NK-92 treated with Interleukin-12 subunit alpha and Interleukin-12 subunit beta, amount 100 ng/mL, for 24 hours (cell line): ENCODE measurements at regions not wholly inside any gene's neighbourhood (a gene's known extent, or its start where the extent isn't known, plus 50 kb on each side); places are given as distances from the start of the nearest gene placed in this dataset.

Source experiments
- DNase-seq: peaks from one replicate; lab custom pipeline; 2025; lab: John Stamatoyannopoulos, UW

DNA sequence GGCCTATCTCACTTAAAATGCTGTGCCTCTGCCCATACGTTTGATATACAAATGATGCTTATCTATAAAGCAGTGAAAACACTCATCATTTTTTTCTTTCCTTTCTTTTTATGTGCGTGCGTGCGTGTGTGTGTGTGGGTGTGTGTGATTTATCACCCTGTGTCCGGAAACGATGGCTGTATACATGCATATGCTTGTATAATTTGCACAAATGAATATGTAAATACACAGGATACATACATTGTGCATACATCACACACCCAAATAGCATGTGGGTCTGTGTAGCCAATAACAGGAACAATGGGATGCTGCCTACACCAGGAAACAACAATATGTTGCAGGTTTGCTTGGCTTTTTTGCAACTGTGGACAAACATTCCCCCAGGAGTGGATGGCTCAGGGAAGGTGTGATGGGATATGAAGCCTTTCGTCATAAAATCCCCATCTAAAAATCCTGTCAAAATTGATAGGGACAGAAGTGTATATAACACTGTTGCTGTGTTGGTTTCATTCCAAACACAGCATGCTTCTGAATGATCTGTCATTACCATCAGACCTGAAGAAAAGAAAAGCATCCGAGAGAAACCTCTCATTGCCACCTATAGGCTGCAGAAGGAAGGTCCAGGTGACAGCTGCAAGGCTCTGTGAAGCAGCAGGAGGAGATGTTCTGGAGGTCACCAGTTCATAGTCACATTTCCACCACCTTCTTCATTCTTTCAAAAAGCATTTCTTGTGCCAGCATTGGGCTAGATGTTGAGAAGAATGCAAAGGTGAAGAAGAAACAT is 503.9 kb upstream of the NR2F2 start:
- no peak for DNase-seq

DNA sequence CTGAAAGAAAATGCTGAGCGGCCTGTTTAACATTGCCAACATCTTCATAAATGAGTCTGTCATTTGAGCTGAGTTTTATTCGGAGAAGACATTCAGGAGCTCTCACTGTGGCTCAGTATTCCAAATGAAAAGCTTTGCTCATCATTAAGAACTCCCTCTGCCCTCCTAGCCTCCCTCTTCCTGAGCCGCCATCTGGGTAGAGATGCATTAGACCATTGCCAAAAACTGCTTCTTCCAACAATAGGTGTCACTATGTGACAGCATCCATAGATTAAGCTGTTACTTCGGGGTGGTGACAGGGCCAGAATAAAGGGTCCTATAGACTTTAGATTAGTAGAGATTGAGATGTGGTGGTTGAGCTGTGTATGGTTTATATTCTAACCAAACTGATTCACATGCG is 501.4 kb upstream of the NR2F2 start:
- DNase-seq, result no peak

GRCh38 chr15:95830281-95830680 is 500.2 kb upstream of the NR2F2 start:
- no peak for DNase-seq

- DNase-seq, result no peak
Observed at GRCh38 chr15:95832668-95833067, 497.8 kb upstream of the NR2F2 start.

DNA sequence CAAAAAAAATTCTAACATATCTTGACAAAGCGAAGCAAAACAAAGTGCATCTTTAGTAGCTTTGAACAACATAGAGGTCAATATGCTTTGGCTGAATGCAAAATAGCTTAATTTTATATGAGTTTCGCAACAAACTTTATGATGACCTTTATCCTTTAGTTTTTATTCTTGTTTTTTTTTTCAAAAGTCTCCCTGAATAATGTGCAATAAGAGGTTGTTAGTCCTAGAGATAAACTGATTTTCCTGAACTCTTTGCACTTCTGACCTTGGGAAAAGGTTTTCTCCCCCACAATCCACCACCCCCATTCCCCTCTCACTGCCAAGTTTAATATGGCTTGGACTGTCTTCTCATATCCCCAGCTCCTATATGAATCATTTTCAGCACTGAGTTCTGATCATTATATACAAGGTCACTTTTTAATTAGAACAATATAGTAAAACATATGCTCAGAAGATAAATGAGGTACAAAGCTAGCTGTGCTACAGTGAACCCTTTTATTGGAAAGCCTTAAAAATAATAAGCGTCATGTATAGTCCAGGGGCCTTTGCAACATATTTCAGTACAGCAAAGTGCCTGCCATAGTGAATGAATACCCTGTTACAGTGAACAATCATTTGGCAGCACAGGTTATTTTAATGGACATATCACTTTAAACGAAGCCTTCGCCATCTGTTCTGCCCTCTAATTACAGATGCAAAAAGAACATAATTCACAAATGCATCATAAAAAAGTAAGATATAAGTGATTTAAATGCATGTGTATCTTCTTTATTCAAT is 496.3 kb upstream of the NR2F2 start:
- no peak for DNase-seq

- DNase-seq, result no peak
Observed at GRCh38 chr15:95836536-95836935, 494.0 kb upstream of the NR2F2 start.

DNA sequence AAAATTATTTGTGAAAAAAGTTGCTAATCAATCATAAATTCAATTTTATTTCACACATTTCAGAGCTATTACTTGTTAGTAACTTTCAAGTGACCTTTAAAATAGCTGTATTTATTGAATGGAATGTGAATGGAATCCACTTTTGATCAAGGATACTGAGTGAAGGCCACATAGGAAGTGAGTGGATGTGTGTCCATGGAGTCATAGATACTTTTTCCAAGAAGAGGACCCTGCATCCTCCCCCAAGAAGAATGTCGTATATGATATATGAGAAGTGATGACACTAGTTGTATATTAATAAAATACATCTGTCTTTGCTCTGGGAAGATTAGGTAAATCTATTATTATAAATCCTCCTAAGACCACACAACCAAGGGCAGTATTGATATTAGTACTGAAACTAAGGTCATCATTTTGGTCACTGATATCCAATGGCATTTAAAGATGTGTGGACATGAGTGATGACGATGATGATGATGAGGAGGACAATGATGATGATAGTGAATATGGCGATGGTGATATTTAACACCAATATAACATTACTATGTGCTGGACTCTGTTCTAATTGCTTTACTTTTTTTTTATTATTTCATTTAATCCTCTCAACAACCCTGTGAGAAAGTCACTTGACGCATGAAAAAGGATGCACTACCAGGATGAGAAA is 493.0 kb upstream of the NR2F2 start:
- no peak for DNase-seq

- no peak for DNase-seq
Observed at GRCh38 chr15:95839367-95839782, 491.1 kb upstream of the NR2F2 start.

DNA sequence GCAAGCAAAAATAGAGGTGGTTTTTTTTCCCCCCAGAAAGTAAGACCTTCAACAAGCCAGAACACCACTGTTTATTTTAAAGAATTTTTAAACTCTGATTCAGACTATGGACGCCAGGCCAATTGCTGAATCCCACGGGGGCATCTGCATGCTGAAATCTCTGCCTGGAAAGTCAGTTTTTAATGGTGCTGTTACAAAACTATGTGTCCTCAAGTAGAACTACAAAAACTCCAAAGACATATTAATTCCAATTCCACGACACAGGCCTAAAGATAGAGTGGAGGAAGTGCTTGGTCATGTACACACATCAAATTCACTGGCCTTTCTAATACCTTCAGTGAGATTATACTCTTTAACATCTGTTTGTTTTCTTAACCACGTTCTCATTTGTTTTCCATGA is 490.5 kb upstream of the NR2F2 start:
- DNase-seq, result no peak

DNA sequence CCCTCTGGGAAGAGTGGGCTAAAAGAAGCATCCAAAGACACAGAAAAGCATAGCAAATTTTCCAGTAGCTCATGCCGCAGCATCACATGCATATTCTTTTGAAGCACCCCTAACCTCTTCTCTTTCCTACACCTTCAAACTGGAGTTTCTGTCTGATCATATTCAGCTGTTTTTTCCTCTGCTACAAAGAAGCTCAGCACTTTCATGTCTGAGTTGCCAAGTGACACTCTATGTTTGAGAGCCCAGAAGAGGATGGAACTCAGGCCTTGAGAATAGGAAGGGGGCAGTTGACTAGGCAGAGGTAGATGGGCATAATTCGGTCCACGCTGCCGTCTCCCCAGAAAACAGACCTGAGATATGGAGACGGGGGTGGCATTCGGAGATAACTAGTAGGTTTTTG is 489.6 kb upstream of the NR2F2 start:
- no peak for DNase-seq

- DNase-seq, result no peak
Observed at GRCh38 chr15:95842576-95842975, 487.9 kb upstream of the NR2F2 start.

GRCh38 chr15:95843241-95843910 is 487.1 kb upstream of the NR2F2 start:
- no peak for DNase-seq

DNA sequence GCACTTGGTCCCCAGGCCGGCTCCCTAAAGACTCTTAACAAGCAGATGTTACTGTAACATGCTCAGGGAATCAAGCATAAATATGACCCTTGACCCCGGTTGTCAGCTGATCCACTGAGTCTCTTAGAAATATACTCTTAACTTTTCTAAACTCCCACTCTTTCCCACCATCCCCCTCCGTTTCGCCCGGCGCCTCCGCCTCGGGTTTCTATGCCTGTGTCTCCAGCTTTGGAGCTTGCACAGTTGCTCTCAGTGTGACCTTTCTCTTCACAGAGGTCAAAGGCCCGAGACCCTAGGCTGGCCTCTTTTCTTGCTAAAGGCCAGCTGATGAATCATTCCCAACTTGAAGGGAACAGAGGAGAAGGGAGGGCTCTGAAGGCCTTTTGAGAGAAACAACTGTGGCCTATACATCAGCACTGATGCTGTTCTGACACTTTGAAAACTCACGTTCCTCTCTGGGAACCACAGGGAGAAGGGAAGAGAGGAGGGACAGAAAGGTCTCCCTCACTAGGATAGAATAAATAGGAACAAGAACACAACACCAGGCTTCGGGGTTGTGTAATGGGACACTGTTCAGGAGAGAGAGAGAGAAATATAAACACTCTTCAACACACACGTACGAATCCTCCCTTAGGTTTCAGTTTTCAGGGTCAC is 484.5 kb upstream of the NR2F2 start:
- DNase-seq, result no peak

DNA sequence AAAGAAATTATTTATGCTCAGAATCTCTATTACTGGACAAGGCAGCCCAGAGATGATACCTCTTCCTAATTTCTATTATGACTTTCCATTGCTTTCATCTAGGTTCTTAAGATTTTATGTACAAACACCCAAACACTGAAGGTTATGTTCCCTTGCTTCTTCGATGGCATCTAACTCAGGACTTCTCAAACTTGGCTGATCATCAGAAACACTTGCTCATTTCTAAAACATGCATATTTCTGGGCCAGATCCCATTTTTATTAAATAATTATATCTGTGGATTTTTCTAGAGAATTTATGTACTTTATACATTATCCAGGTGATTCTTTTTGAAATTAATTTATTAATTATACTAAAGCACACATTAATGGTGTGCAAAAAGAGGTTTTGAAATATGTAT is 482.4 kb upstream of the NR2F2 start:
- DNase-seq, result no peak

DNA sequence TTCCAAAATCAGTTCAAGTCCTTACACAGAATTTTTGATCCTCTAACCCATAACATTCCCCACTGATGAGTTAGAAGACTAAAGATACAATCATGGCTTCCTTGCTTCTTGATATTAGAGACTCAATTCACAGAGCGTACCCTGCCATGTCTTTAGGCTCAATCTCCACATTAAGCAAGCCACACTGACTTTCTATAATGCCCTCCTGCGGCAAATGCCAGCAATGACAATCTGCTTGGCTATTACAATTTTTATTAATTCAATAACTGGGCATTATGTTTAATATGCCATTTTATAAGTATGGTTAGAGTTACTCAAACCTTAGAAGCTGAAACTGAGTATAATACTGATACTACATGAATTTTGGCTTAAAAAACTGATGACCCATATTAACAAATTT is 479.7 kb upstream of the NR2F2 start:
- no peak for DNase-seq

GRCh38 chr15:95853350-95853749 is 477.1 kb upstream of the NR2F2 start:
- DNase-seq, result no peak

DNA sequence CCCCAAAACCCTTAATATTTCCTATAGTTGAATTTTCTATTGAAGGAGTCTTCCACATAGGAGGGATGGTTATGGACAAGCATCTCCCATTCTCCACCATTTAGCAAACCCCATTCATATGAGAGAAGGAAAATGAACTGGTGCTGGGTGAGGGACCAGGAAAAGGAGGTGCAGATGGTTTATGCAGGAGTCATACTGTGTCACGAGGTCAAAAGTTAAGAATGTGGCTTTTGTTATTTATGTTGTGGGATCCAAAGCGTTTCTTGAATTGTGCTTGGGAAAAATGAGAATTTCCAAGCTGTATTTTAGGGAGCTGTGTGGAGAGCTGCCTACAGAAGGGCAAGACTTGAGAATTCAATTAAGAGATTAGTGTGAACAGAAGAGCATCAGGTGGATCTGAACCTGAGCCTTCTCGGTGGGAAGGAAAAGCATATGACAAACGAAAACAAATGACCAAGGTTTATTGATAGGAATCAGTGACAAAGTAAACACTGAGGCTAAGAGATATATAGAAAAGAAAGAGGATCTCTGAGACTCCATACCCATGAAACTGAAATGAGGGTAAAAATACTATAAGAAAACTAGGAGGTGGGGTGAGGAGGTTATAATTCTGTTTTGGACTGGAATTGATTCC is 473.3 kb upstream of the NR2F2 start:
- no peak for DNase-seq

- DNase-seq, result no peak
Observed at GRCh38 chr15:95857758-95858157, 472.7 kb upstream of the NR2F2 start.

- DNase-seq, result no peak
Observed at GRCh38 chr15:95860406-95860805, 470.1 kb upstream of the NR2F2 start.

DNA sequence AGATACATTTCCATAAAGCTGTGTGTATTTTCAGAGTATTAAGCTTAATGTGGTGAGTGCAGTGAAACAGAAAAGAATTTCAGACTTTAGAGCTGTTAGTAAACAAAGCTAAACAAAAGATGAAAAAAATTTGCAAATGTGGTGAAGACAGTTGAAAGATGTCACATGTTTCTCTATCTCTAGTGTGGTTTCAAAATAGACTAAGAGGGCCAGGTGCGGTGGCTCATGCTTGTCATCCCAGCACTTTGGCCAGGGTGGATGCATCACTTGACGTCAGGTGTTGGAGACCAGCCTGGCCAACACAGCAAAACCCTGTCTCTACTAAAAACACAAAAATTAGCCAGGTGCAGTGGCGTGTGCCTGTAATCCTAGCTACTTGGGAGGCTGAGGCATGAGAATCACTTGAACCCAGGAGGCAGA is 466.0 kb upstream of the NR2F2 start:
- no peak for DNase-seq

- no peak for DNase-seq
Observed at GRCh38 chr15:95865330-95865739, 465.2 kb upstream of the NR2F2 start.
